T47D (cell line): ENCODE measurements at regions not wholly inside any gene's neighbourhood (a gene's known extent, or its start where the extent isn't known, plus 50 kb on each side); places are given as distances from the start of the nearest gene placed in this dataset.
"Not testable (repeated sequence)": the region's sequence is repeated elsewhere in the genome, so short reads cannot be mapped to it uniquely, and the experiment has no call there.

Experiments used
- DNase-seq, 2 experiments: peaks; one replicate each; pipeline versions ENCODE4 v3.0.0 to v3.0.0-alpha.2; 2011 to 2012; ENCODE audit warnings: low read depth in 1 of 2, low spot score in 1 of 2
- JUND ChIP-seq: IDR thresholded peaks from 2 replicates; pipeline ENCODE4 v1.6.1; 2012; ENCODE audit warnings: low read depth
- in situ Hi-C: cut with HindIII; loops from 2 replicates; pipeline ENCODE4 v1.10.0; 2016; ENCODE audit warnings: low sequenced_read_pairs, low pct_unique_long_range_greater_than_20kb

- in situ Hi-C loops = no loop called here
- no peak for DNase-seq
- TF ChIP-seq JUND = no peak
Observed at GRCh38 chr10:123394382-123394781, 240.2 kb downstream of the BUB3 start.

GRCh38 chr10:123395234-123395633, 241.0 kb downstream of the BUB3 start:
- in situ Hi-C loops, DNase-seq: not testable (repeated sequence)

- no peak for TF ChIP-seq JUND
- DNase-seq = no peak
- in situ Hi-C loops = no loop called here
Observed at GRCh38 chr10:123395906-123396305, 241.7 kb downstream of the BUB3 start.

- DNase-seq = no peak
- in situ Hi-C loops = no loop called here
- no peak for TF ChIP-seq JUND
Observed at GRCh38 chr10:123398180-123398591, 244.0 kb downstream of the BUB3 start.

GRCh38 chr10:123398756-123399155, 244.6 kb downstream of the BUB3 start:
- no peak for DNase-seq
- TF ChIP-seq JUND = no peak
- in situ Hi-C loops = no loop called here

GRCh38 chr10:123399276-123399839, 245.2 kb downstream of the BUB3 start:
- TF ChIP-seq JUND = no peak
- in situ Hi-C loops = no loop called here

GRCh38 chr10:123402021-123402420, 247.8 kb downstream of the BUB3 start:
- in situ Hi-C loops = no loop called here
- no peak for TF ChIP-seq JUND

More at GRCh38 chr10:123399276-123399839, 245.2 kb downstream of the BUB3 start:
- no peak for DNase-seq

GRCh38 chr10:123402656-123403055, 248.5 kb downstream of the BUB3 start:
- in situ Hi-C loops = no loop called here
- no peak for DNase-seq
- no peak for TF ChIP-seq JUND

More at GRCh38 chr10:123402021-123402420, 247.8 kb downstream of the BUB3 start:
- DNase-seq = no peak

- no peak for DNase-seq
- in situ Hi-C loops = no loop called here
- no peak for TF ChIP-seq JUND
Observed at GRCh38 chr10:123404357-123404756, 250.2 kb downstream of the BUB3 start.

GRCh38 chr10:123408660-123409059, 254.5 kb downstream of the BUB3 start:
- TF ChIP-seq JUND = no peak
- no peak for DNase-seq
- in situ Hi-C loops = no loop called here

- in situ Hi-C loops = no loop called here
- no peak for DNase-seq
- TF ChIP-seq JUND = no peak
Observed at GRCh38 chr10:123409426-123409825, 255.2 kb downstream of the BUB3 start.

- TF ChIP-seq JUND = no peak
- DNase-seq = no peak
- in situ Hi-C loops = no loop called here
Observed at GRCh38 chr10:123409884-123410283, 255.7 kb downstream of the BUB3 start.

GRCh38 chr10:123413353-123413752, 252.8 kb upstream of the GPR26 start:
- TF ChIP-seq JUND = no peak
- DNase-seq = no peak
- in situ Hi-C loops = no loop called here

GRCh38 chr10:123415523-123415922, 250.6 kb upstream of the GPR26 start:
- in situ Hi-C loops = no loop called here
- no peak for DNase-seq
- TF ChIP-seq JUND = no peak
